Stimulated activated CD8-positive, alpha-beta memory T cell treated with anti-CD3 and anti-CD28 coated beads, Interleukin-15, amount 100 ng/mL, for 24 hours (primary cell): ENCODE measurements at regions not wholly inside any gene's neighbourhood (a gene's known extent, or its start where the extent isn't known, plus 50 kb on each side); places are given as distances from the start of the nearest gene placed in this dataset.

ENCODE experiments used
- DNase-seq: peaks from one replicate; pipeline ENCODE4 v3.0.0-alpha.2; 2020; ENCODE audit warnings: low read depth

DNA sequence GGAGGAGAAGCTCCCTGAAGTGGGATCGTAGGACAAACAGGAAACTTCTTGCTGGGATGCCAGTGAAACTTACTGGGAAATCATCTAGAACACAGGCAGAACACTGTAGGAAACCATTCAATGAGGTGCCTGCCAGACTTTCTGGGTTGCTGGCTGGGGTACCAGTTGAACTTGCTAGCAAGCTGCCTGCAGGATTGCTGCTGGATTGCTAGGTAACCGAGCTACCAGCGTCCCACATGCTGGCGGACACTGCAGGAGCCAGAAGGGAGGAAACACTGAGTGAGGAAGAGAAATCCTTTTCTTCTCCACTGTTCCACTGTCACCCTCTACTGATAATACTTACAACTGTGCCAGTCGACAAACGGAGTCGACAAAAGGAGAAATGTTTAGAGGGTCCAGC lies 91.3 kb upstream of the SLC35B3 start:
- DNase-seq, result no peak

DNA sequence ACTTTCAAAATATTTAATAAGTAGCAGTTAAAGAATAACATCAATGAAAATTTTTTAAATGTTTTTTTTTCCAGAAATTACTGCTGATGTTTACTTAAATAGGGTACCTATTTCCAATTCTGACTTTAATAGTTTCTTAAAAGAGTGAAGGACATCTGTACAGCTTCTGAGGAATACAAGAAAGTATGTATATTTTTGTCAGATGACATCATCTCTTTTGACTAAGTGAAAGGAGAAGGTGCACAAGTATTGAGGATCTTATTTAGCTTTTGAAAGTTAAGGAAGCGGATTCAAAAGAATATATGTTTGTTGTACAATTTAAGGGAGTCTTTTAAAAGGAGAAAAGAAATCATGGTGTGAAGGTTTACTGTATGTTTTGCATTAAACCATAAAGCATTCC lies 90.0 kb upstream of the SLC35B3 start:
- DNase-seq, result no peak

DNA sequence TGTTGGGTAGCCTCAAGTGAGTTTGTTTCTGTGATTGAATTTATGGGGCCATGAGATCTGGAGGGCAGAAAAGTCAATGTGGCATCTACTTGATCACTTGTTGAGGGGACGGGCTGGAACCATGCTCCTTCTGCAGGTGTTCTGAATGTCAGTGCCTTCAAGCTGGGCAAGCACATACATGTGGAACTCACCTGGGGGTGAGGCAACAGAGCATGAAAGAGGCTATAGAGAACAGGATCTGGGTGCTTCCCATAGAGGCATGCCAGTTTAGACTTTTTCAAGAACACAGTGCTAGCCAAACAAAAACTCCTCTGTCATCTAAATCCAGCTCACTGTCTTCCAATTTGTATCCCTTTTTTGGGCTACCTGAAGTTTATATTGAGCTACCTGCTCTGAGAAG lies 77.8 kb upstream of the SLC35B3 start:
- no peak for DNase-seq

DNA sequence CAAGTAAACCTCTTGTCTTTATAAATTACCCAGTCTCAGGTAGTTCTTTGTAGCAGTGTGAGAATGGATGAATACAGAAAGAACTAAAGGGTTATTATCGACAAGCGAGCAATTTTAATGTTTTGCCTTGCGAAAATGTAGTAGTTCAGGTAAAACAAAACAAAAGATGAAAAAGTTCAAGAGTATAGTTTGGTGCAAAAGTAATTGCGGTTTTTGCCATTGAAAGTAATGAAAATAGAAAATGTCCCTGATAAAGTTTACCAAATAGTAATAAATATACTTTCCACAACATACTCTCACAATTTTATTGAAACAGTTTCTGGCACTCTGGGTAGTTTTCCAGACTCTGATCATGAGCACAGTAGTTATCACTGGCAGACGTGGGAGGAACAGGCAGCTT lies 71.9 kb upstream of the SLC35B3 start:
- no peak for DNase-seq

DNA sequence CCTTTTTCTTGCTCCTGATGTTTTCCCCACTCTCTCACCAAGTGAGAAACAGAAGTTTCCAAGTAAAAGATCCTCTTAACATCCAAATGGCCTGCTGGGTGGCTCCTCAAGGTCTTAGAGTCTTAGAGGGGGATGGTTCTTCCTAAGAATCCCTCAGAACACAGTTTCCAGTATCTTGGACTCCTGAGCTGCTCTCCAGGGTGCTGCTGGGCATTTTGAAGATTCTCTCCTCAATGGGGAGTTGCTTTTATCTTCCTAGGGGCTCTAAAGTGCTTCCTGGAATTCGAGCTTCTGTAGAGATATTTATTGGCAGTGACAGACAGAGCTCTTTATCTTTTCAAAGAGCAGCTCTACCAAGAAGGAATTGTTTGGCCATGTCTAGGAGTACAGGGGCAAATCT lies 70.8 kb upstream of the SLC35B3 start:
- DNase-seq, result no peak

DNA sequence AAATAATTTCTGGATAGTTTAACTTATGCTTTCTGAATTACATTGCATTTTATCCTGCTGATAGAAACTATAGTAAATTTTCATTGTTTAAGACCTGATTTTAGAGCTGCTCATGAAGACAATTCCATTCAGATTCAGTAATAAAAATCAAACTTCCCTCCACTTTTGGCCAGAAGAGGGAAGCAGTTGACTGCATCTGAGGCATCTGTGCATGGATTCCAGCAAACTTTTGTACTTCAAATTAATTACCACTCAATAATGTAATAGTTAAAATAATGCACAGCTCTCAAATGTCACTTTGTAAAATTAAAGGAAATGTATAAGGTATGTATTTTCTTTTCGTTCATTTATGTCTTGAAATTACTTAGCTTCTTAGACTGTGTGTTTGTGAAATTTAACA lies 64.2 kb upstream of the SLC35B3 start:
- DNase-seq, result no peak

DNA sequence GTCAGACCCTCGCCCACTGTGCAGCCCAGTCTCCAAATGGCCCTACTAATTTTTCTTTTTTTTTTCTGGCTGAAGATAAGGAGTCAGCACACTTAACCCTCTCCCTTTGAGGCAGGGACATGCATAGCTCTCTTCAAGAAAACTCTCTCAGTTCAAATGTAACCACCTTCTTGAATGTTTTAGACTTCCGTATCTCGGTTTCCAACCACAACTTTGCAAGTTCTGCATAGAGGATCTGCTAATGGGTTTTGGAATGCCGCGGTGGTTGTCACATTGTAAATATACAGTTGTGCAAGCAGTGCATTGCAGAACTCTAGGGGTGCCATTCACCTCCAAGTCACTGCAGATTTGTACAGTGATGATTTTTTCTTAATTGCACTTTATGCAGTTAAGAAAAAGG lies 59.4 kb upstream of the SLC35B3 start:
- DNase-seq, result no peak

DNA sequence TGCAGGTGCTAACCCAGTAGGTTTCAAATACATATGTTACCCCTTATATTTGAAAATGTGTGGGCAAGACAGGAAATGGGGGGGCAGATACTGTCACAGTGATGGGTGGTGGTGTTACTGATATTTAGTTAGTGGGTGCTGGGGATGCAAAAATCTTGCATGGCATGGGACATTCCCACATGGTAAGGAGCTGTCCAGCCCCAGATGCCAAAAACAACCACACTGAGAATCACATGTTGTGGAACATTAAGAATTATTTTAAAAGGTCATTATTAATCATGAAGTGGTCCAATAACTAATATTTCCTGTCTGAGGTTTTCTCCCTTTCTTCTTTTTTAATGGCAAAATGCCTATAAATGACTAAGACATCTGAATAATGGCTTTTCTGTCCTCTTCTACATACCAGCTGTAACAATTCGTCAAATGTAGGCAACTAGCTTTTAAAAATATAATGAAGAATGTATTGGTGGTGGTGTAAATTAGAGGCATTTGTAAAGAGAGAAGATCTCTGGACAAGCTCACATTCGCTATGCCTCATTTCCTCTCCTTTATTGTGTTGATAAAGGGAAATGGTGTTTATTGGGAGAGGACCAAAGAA lies 57.3 kb upstream of the SLC35B3 start:
- no peak for DNase-seq
